ENCODE measurements at regions not wholly inside any gene's neighbourhood (a gene's known extent, or its start where the extent isn't known, plus 50 kb on each side); places are given as distances from the start of the nearest gene placed in this dataset.
"Not testable (repeated sequence)": the region's sequence is repeated elsewhere in the genome, so short reads cannot be mapped to it uniquely, and the experiment has no call there.

DNA sequence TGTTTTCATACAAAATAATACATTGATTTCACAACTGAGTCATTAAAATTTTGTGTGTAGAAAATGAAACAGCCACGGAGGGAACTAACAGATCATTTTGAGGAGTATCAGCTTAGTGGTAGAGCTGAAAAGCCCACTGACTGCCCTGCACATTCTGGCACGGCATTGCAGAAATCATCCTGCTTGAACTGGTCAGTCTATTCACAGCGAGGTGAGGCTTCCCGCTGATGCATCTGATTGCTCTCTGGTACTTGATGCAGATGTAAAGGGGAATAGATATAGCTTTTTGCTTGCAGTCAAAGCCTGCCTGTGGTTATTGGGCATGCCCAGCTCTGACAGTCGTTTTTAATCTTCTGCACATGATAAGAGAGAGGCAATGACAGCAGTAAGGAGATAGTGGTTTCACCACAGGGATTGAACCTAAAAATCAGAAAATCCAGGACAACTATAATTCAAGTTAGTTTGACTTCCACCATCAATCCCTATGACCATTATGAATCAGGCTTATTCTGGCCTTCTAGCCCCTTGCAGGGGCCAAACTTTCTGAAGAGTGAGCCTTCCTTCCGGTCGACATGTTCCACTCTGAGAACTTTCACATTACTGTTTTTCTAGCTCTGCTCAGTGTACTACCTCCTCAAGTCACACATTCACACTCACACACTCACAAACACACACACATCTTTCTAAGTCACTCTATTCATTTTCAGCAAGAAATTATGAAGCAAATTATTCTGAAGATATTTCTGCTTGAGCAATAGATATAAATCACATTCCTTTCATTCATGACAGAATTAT lies 782.8 kb upstream of the NUDT12 start:
- ChIA-PET CTCF (no interaction called here), POLR2A (no interaction called here)
- no peak for DNase-seq (ENCODE audit: extremely low spot score)
- TF ChIP-seq TARDBP (IDR thresholded peaks at IDR 0.05) (no peak), HDGF (IDR thresholded peaks at IDR 0.05; ENCODE audit: borderline replicate concordance) (no peak), FOXA1 (IDR thresholded peaks at IDR 0.05) (no peak), CTBP1 (IDR thresholded peaks at IDR 0.05; ENCODE audit: borderline replicate concordance) (no peak), FOXM1 (IDR thresholded peaks at IDR 0.05; ENCODE audit: borderline replicate concordance) (no peak), LEF1 (IDR thresholded peaks at IDR 0.05; ENCODE audit: borderline replicate concordance) (no peak), SP1 (IDR thresholded peaks at IDR 0.05) (no peak), NFRKB (IDR thresholded peaks at IDR 0.05) (no peak), SUZ12 (IDR thresholded peaks at IDR 0.05) (no peak), L3MBTL2 (conservative IDR thresholded peaks at IDR 0.05) (no peak), ELF4 (IDR thresholded peaks at IDR 0.05) (no peak), FOXK2 (IDR thresholded peaks at IDR 0.05) (no peak)

DNA sequence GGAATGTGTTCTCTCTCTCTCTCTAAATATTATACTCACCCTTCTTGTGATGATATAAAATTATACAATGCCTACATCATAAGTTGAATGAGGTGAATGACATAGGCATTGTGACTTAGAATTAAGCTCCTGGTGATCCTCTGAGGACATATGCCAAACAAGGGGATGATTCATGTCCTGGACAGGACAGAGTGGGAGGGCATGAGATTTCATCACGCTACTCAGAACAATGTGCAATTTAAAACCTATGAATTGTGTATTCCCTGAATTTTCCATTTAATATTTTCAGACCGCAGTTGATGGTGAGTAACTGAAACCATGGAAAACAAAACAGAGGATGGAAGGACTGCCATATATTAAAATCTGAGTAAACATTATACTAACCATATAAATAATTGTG lies 782.2 kb upstream of the NUDT12 start:
- DNase-seq (ENCODE audit: extremely low spot score): no peak
- POLR2A ChIA-PET: no interaction called here
- CTCF ChIA-PET: no interaction called here
- TF ChIP-seq L3MBTL2 (conservative IDR thresholded peaks at IDR 0.05) (no peak), ARNT (IDR thresholded peaks at IDR 0.05) (no peak), FOXM1 (IDR thresholded peaks at IDR 0.05; ENCODE audit: borderline replicate concordance) (no peak), LEF1 (IDR thresholded peaks at IDR 0.05; ENCODE audit: borderline replicate concordance) (no peak), ZNF384 (IDR thresholded peaks at IDR 0.05) (no peak), FOXK2 (IDR thresholded peaks at IDR 0.05) (no peak), NFRKB (IDR thresholded peaks at IDR 0.05) (no peak), TARDBP (IDR thresholded peaks at IDR 0.05) (no peak), ELF4 (IDR thresholded peaks at IDR 0.05) (no peak), SUZ12 (IDR thresholded peaks at IDR 0.05) (no peak), SP1 (IDR thresholded peaks at IDR 0.05) (no peak), HDGF (IDR thresholded peaks at IDR 0.05; ENCODE audit: borderline replicate concordance) (no peak), FOXA1 (IDR thresholded peaks at IDR 0.05) (no peak), BHLHE40 (IDR thresholded peaks at IDR 0.05; ENCODE audit: borderline replicate concordance) (no peak), CTBP1 (IDR thresholded peaks at IDR 0.05; ENCODE audit: borderline replicate concordance) (no peak)
- TF ChIP-seq, protein P1, sequence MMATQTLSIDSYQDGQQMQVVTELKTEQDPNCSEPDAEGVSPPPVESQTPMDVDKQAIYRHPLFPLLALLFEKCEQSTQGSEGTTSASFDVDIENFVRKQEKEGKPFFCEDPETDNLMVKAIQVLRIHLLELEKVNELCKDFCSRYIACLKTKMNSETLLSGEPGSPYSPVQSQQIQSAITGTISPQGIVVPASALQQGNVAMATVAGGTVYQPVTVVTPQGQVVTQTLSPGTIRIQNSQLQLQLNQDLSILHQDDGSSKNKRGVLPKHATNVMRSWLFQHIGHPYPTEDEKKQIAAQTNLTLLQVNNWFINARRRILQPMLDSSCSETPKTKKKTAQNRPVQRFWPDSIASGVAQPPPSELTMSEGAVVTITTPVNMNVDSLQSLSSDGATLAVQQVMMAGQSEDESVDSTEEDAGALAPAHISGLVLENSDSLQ (IDR thresholded peaks at IDR 0.05): no peak

DNA sequence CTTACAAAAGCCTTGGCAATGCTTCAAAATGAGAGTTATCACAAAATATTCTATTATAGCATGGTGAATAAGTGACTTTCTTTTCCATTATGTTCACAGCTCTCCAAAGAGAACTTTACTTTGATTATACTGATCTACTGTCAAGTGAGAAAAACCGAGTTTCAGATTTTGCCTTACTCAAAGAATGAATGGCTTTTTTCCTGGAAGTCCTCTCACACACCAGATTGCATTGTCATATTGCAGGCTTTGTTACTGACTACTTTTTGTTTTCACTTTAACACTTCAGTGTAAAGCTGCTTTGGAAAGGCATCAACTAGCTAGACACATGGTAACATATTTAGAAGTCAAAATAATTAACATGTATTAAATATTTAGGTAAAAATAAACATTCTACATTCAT lies 765.2 kb upstream of the NUDT12 start:
- ChIA-PET CTCF (no interaction called here), POLR2A (no interaction called here)
- TF ChIP-seq ARNT (IDR thresholded peaks at IDR 0.05): no peak
- TF ChIP-seq, protein P1 (IDR thresholded peaks at IDR 0.05): no peak
- no peak for TF ChIP-seq FOXM1 (IDR thresholded peaks at IDR 0.05; ENCODE audit: borderline replicate concordance)
- no peak for TF ChIP-seq FOXK2 (IDR thresholded peaks at IDR 0.05)
- no peak for TF ChIP-seq ELF4 (IDR thresholded peaks at IDR 0.05)
- no peak for TF ChIP-seq FOXA1 (IDR thresholded peaks at IDR 0.05)
- no peak for TF ChIP-seq SP1 (IDR thresholded peaks at IDR 0.05)
- no peak for TF ChIP-seq LEF1 (IDR thresholded peaks at IDR 0.05; ENCODE audit: borderline replicate concordance)
- no peak for TF ChIP-seq SUZ12 (IDR thresholded peaks at IDR 0.05)
- DNase-seq (ENCODE audit: extremely low spot score): no peak

DNA sequence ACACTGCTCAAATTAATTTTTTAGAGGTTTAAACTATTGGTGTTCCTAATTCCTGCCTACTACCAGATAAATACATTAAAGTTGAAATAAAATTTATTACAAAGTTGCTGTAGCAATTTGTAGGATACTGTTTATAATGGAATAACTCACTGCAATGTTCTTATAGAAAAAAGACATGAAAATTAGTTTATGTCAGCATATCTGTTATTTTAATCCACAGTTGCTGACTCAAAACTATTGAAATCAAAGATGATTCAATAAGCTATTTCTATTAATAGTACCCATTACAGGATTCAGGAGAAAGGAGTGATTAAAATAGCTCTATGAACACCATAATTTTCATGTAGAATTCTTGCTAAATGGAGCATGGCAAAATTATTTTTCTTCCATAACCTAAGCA lies 764.4 kb upstream of the NUDT12 start:
- ChIA-PET POLR2A (no interaction called here), CTCF (no interaction called here)
- DNase-seq (ENCODE audit: extremely low spot score): no peak
- TF ChIP-seq, protein P1 (IDR thresholded peaks at IDR 0.05): no peak
- TF ChIP-seq ZNF384 (IDR thresholded peaks at IDR 0.05) (no peak), FOXM1 (IDR thresholded peaks at IDR 0.05; ENCODE audit: borderline replicate concordance) (no peak), FOXK2 (IDR thresholded peaks at IDR 0.05) (no peak), L3MBTL2 (conservative IDR thresholded peaks at IDR 0.05) (no peak), FOXA1 (IDR thresholded peaks at IDR 0.05) (no peak), TARDBP (IDR thresholded peaks at IDR 0.05) (no peak), BHLHE40 (IDR thresholded peaks at IDR 0.05; ENCODE audit: borderline replicate concordance) (no peak), SUZ12 (IDR thresholded peaks at IDR 0.05) (no peak), SP1 (IDR thresholded peaks at IDR 0.05) (no peak), NFRKB (IDR thresholded peaks at IDR 0.05) (no peak), HDGF (IDR thresholded peaks at IDR 0.05; ENCODE audit: borderline replicate concordance) (no peak), ELF4 (IDR thresholded peaks at IDR 0.05) (no peak), LEF1 (IDR thresholded peaks at IDR 0.05; ENCODE audit: borderline replicate concordance) (no peak), ARNT (IDR thresholded peaks at IDR 0.05) (no peak)

DNA sequence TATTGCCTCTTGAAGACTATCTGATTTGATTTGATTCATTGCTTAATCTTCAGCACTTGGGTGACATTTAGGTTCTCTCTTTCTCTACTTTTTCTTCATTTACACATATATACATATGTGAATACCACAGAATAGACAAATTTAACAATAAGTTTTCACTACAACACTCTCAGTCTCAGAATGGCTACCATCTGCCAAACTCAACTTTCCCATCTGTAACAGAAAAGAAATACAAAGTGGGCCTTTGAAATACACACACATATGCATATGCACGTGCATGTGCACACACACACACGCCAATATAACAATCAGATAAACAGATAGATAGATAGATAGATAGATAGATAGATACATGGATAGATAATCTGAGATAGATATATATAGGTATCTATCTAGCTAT lies 762.8 kb upstream of the NUDT12 start:
- POLR2A ChIA-PET: no interaction called here
- no peak for DNase-seq (ENCODE audit: extremely low spot score)
- no peak for TF ChIP-seq L3MBTL2 (conservative IDR thresholded peaks at IDR 0.05)
- no peak for TF ChIP-seq ARNT (IDR thresholded peaks at IDR 0.05)
- TF ChIP-seq SUZ12 (IDR thresholded peaks at IDR 0.05): no peak
- TF ChIP-seq FOXA1 (IDR thresholded peaks at IDR 0.05): no peak
- no peak for TF ChIP-seq ELF4 (IDR thresholded peaks at IDR 0.05)
- TF ChIP-seq LEF1 (IDR thresholded peaks at IDR 0.05; ENCODE audit: borderline replicate concordance): no peak
- TF ChIP-seq SP1 (IDR thresholded peaks at IDR 0.05): no peak
- no peak for TF ChIP-seq HDGF (IDR thresholded peaks at IDR 0.05; ENCODE audit: borderline replicate concordance)
- no peak for TF ChIP-seq BHLHE40 (IDR thresholded peaks at IDR 0.05; ENCODE audit: borderline replicate concordance)
- TF ChIP-seq FOXK2 (IDR thresholded peaks at IDR 0.05): no peak
- TF ChIP-seq, protein P1 (IDR thresholded peaks at IDR 0.05): no peak
- TF ChIP-seq TARDBP (IDR thresholded peaks at IDR 0.05): no peak
- TF ChIP-seq CTBP1 (IDR thresholded peaks at IDR 0.05; ENCODE audit: borderline replicate concordance): no peak
- CTCF ChIA-PET: no interaction called here

DNA sequence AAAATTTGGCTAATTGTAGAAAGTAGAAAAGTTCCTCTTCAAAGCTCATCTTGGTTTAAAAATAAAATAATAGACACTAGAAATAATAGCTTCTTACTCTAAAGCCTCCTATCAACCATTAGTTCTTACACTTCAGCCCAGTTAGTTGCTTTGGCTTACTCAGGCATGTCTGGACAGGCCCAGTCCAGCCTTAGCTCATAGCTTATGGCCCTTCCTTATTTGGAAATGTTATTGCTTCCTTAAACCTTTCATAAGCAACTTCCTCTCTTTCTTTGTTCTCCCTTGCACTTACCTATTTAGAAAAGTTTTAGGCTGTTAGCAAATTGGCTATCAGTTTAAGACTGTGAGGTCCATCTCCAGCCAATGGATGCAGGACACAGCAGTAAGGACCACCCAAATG lies 754.1 kb upstream of the NUDT12 start:
- POLR2A ChIA-PET; CTCF ChIA-PET; DNase-seq (ENCODE audit: extremely low spot score): not testable (repeated sequence)

Measured in HEK293T (cell line).